HG02571 (cell line): ENCODE measurements at regions not wholly inside any gene's neighbourhood (a gene's known extent, or its start where the extent isn't known, plus 50 kb on each side); places are given as distances from the start of the nearest gene placed in this dataset.
A peak's percentile ranks its signal among the peaks of the same experiment; 100 is the strongest.

Source experiments
- ATAC-seq: cut with Tn5 transposase; IDR thresholded peaks from one replicate; pipeline ENCODE4 v1.9.1; 2021; ENCODE audit warnings: mild to moderate bottlenecking, moderate library complexity; ENCODE audit not compliant: unreplicated experiment

DNA sequence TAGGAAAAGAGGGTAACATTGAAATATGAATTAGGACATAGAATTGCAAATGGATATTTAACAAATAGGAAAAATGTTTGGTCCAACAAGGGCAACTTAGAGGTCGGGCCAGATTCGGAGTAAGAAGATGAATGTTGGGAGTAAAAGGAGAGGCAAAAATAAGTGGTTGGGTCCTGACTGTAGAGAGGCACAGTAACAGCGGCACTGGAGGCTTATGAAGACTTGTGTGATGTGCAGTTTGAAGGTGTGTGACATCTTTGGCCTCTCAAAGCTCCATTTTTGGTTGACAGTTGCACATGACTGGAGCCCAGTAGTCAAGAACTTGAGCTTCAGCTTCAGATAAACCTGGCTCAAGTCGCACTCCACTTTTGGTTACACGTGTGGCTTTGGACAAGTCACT is 109.9 kb upstream of the PAXBP1 start:
- no peak for ATAC-seq

DNA sequence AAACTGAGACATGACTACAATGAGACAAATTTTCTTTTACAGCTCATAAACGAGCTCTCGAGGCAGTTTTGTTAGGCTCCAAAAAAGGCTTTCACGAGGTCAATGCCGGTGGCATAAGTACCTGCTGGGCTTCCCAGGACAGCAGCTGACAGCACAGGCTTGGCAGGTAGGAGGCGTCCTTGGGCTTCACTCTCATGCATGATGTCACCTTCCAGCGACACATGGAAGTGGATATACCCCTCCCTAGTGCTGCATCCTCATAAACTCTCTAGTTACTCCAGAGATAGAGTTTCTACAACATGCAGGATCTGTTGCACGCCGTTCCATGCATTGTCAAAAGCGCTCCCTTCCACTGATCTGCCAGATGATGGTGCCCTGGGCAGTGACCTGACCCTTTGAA is 112.5 kb upstream of the PAXBP1 start:
- no peak for ATAC-seq

DNA sequence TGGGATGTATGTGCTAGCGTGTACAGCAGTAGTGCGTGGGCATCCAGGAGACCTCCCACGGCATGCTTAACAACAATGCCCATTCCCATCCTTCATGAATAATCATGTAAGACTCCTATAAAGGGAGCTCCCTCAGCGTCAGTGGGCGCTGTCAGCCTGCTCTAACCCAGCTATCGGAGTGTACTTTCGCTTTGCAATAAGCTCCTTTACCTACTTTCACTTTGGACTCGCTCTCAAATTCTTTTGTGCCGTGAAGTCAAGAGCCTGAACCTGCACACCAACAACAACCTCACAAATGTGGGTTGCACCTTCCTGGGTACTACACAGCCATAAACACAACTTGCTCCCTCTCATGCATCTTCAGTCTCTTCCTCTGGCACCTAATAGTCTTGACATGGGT is 114.8 kb upstream of the PAXBP1 start:
- ATAC-seq, result no peak

DNA sequence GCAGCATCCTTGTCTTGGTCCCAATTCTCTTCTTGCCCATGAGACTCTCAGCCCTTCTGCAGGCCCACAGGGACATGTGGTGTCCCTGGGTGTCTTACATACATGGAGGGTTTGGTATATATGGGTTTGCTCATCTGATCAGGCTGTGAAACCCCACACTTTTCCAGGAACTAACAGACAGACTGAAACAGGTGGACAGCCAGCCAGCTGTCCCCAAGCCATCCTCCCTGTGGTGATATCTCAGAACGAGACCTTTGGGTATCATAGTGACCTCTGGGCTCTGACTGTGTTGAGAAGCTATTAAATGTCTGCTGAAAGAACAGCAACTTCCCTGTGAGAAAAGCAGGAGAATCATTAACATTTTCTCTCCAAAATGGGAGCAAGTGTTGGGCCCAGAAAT is 115.5 kb upstream of the PAXBP1 start:
- no peak for ATAC-seq

DNA sequence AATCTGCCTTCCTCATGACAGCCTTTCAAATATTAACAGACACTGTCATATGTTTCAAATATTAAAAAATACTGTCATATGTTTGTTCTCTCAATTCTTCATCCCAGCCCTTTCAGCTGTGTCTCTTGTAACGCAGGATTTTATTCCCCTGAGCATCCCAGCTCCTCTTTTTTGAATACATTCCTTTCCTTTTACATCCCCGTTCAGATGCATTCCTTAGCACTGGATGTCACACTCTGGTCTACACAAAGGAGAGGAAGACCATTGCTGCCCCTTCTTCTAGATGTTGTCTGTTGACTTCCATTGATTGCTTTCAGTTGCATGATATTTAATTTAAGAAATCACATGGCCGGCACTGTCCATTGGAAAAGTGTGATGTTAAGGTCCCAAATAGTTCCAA is 117.4 kb upstream of the PAXBP1 start:
- ATAC-seq, result no peak

DNA sequence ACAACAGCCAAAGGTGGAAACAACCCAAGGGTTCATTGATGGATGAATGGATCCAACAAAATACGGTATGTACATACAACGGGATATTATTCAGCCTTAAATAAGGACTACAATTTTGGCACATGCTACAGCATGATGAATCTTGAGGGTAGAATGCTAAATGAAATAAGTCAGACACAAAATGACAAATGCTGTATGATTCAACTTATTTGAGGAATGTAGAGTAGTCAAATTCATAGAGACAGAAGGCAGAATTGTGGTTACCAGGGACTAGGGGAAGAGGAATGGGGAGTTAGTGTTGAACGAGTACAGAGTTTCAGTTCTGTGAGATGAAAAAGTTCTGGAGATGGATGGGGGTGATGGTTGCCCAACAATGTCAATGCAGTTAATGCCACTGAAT is 118.0 kb upstream of the PAXBP1 start:
- ATAC-seq, result no peak

DNA sequence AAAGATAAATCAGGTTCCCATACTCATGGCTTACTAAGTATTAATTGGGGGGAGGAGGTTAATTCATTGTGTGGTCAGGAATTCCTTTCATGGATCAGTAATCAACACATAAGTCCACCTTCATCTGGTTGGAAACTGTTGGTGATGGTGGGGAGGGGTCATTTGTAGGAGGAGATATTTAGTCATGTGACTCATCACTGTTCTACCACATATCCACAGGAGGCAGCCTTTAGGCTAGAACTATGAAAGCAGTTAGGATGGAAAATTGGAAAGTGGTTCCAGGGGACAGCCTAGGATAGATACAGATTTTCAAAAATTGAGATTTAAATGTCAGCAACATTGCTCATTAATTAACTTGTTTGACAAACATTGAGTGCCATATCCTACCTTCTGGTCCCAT is 122.8 kb upstream of the PAXBP1 start:
- ATAC-seq, result no peak

DNA sequence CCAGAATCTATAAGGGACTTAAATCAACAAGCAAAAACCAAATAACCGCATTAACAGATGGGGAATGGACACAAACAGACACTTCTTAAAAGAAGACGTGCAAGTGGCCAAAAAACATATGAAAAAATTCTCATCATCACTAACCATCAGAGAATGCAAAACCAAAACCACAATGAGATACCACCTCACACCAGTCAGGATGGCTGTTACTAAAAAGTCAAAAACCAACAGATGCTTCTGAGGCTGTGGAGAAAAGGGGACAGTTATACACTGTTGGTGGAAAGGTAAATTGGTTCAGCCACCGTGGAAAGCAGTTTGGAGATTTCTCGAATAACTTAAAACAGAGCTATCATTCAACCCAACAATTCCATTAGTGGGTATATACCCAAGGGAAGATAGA is 124.9 kb upstream of the OLIG2 start:
- no peak for ATAC-seq

DNA sequence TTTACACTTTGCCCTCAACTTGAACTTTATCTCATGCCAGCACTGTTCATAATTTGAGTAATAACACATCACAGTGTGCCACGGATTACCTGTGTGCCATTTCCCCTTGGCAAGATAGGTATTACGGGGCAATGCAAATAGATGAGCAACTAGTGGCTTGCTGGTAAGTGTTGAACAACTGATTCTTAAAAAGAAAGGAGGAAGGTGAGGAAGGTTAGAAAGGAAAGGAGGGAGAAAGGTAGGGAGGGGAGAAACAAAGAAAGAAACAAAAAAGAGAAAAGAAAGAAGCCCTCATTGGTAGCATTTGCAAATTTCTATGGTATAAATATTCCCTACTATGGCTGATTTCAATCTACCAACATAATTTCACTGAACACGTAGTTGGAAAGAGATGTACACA is 118.2 kb upstream of the OLIG2 start:
- ATAC-seq, result no peak

DNA sequence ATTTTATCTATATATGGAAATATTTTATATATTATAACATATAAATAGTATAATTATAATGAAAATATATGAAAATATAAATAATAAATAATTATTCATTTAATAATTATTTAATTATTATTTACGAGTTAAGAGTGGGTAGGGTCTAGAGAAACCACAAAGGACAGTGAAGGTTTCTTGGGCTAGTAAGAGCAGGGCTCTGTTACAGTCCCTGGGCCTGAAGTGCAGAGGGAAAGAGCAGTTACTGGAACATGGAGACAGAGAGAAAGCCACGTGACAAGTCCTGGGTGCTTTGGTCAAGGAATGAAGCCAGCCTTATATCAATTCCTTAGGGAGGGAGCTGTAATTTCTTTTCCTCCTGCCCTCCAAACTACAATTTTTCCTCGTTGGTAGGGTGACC is 117.2 kb upstream of the OLIG2 start:
- no peak for ATAC-seq

DNA sequence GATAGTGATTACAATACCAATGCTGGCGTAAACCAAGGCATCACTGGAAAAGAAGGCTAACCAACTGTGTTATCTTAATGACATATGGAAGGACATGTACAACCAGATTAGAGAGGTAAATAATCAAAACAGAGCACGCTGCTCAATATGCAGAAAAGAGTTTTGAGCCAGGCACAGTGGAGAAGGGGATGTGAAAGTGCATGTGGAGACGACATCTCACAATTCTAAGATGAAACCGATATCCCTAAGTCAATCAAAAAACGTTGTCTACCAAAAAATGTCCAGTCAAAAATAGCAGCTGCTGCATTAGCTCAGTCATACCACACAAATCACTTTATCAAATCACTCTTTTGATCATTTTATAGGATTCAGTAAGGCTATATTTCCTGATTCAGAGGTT is 116.3 kb upstream of the OLIG2 start:
- no peak for ATAC-seq

DNA sequence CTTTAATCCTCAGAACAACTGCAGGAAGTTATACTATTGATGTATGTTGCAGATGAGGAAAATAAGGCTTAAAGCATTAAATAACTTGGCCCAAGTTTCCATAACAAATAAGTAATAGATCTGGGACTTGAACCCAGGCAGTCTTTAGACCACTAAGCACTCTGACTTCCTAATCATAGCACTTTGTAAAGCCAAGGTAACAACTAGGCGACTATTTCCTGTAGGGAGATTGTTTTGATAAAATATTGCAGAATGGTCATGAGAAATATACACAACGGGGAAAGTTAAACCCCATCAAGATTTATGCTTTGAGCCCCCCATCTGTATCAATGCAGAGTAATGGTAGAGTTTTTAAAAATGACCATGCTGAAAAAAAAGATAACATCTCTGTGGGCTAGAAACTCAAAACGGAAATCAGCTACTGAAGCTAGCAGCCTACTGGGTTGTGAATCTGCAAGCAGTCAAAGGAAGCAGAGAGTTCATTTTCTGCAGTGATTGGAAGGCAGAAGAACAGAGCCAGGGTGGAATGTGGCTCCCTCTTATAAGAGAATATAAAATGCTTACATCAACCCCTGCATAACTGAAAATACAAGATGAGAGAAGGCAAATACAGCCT is 111.2 kb upstream of the OLIG2 start:
- ATAC-seq, result no peak

DNA sequence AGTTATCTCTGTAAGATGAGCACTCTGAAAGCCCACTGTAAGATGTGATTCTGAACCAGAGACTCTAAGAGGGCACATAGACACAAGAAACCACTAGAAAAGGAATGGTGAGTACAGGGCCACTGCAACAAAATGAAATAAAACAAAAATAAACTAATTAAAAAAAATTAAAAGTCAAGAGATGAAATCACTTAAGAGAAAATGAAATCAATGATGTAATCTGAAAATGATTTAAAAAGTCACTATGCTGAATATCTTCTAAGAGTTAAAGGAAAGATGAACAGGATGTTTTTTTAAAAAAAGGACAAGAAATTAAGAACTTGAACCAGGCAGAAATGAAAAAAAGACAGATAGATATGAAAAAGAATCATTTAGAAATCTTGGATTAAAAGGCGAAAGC is 110.6 kb upstream of the OLIG2 start:
- no peak for ATAC-seq

DNA sequence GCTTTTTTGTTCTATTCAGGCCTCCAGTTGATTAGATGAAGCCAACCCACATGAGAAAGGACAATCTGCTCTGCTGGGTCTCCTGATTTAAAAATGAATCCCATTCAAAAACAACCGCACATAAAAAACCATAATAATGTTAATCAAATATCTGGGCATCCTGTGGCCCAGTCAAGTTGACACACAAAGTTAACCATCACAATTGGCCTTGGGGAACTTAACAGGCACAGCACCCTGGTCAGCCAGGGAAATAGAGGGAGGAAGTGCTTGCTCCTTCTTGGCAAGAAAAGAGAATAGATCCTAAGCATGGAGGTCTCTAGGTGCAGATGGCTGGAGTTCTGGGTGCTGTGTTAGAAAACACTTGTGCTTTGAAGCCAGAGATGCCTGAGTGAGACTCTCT is 109.6 kb upstream of the OLIG2 start:
- no peak for ATAC-seq

DNA sequence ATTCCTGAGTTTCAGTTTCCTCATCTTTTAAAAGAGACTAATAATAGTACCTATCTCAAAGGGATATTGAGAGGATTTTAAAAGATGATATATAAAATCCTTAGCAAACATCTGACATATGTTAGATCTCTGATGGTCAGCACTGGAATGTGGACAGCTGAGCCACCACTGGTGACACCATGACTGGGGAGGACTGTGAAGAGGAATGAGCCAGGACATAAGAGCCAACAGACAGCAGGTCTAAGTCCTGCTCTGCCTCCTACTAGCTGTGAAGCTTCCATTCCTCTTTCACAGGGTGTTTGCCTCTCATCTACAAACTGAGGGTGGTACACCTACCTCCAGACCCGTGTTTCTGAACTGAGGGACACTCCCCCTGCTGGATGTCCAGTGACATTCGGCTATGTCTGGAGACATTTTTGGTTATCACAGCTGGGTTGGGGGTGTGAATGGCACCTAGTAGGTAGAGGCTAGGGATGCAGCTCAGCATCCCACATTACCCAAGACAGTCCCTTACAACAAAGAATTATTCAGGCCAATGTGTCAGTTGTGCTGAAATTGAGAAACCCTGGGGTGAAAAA is 109.1 kb upstream of the OLIG2 start:
- no peak for ATAC-seq

DNA sequence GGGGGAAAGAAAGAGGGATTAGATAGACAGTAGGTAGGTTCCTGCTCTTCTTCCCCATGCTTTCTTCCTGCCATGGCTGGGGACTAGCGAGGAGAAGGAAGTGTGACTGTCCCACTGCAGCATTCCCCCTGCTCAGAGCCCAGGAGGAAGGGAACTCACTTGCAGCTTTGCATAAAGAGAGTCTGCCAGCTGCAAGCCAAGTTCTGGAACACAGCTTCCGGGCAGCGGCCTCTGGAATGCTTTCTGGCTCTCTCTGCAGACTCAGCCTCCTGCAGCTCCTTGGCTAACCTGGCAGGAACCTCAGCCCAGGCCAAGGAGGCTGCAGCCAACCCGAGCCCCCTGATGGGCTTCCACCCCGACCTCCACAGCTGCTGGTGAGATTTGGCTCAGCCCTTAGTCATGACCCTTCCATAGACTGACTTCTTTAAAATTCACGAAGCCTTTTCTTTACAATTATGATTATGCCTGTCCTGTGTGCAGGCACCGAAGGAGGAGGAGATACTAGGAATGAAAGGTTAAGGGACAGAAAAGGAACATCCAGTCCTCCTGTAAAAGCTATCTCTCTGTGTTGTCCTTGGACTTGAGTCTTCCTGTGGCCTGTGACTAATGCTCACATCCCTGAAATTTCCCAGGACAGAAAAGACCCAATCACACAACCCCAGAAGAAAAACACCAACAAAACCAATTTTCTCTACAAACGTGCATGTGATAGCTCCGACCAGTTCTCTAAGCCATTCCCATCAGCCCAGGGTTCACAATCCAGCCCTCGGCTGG is 108.2 kb upstream of the OLIG2 start:
- ATAC-seq, result no peak

DNA sequence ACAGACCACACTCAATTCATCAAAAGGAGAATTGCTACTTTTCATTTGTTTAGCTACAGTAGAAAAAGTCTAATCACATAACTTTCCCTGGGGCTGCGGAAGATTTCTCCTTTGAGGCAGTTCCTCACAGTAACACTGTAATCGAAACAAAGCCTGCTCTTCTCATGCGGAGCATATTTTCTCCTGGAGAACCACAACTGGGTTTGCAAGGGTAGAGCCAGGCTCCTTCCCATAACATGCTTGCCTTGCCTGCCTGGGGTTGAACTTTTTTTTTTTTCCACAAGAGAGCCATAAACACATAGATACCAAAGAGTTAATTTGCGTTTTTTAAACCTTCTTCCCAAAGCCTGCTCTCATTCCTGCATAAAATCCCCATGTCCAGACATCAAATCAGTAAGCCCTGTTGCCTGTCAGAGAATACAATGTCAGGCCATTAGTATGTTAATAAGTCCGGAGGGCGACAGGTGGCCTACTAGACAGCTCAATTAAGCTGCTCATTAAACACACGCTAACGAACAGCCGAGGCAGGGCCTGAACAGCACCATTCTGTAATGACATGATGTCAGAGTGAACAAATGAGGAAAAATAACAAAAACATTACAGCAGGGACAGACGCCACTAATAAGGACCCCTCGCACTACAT is 107.1 kb upstream of the OLIG2 start:
- ATAC-seq, result no peak

DNA sequence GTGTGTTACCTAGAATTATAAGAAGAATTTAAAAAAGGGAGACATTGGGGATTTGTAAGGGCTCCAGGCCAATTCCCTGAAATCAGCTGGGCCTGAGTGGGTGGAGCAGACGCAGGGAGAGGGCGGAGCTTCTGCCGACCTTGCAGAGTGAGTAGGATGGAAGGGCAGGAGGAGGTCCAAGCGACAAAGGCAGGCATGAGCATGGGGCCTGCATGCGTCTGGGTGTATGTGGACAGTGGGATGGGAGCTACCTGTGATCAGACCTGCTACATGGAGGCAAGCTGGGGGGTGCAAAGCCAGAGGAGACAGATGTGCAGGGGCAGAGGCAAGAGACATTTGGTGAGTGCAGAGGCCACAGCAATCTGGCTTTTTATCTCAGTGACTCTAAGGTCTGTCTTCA is 105.3 kb upstream of the OLIG2 start:
- ATAC-seq, result no peak

DNA sequence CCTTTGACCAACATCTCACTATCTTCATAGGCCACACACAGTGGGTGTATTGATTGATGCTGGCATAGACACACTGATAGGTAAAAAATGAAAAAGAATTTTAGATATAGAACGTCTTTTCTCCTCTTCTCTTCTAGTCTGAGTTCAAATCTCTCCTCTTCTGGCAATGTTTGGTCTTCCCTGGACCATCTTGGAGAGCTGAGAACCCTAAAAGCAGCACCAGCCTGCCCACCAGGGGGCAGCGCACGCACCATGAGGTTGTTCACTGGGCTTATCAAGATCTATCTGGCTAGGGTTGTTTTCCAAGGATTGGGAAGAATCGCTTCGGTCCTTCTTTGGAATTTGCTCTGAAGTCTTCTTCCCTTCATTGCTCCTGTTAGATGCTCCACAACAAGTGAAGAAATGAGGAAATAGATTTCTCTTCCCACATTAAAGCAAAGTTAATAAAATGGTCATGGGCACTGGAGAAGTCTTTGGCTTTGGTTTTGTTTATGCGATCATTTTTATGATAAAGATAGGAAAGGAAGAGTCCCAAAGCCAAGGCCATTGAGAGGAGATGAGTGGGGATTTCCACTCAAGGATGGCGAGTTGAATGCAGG is 104.0 kb upstream of the OLIG2 start:
- no peak for ATAC-seq

DNA sequence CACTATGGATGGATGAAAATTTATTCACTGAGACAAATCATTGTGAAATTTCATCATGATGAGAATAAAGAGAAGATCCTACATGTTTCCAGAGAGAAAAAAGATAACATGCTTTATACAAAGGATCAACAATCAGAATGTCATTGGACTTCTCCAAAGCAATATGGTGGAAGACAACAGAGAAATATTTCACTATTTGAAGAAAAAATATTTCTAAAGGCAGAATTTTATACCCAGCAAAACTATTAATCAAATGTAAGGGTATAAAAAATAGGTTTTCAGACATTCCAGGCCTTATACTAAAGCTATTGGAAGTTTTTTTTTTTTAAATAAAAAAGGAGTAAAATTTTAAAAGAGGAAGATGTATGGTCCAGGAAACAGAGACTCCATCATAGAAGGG is 100.6 kb upstream of the OLIG2 start:
- ATAC-seq, result no peak

DNA sequence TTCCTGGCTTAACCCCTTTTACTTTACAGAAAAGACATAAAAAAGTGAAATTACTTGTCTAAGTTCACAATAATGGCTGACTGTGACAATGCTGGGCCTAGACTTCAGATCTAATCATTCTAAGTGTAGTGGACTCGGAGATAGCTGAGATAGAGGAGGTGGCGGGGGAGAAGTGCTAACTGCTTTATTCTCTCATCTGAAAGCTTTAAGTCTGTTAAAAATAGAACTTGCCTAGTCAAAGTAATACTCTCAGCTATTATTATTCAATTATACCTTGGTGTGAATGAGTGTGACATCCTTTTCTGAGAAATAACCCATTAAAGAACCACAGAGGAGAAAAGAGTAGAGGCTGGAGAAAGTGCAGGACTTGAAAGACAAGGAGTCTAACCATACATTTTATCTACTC is 96.1 kb upstream of the OLIG2 start:
- ATAC-seq, result peak; percentile 48

DNA sequence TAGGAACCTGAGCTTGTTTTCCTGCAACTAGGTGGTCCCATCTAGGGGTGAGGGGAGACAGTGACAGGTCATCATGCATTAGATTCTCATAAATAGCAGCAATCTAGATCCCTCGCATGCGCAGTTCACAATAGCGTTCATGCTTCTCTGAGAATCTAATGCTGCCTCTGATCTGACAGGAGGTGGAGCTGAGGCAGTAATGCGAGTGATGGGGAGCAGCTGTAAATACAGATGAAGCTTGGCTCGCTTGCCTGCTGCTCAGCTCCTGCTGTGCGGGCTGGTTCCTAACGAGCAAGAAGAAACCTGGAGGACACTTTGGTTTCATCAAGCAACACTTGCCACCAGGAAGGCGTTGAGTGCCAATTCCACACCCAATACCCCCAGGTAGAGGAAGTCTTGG is 95.1 kb upstream of the OLIG2 start:
- ATAC-seq, result no peak
